ENCODE measurements at regions not wholly inside any gene's neighbourhood (a gene's known extent, or its start where the extent isn't known, plus 50 kb on each side); places are given as distances from the start of the nearest gene placed in this dataset.

GRCh38 chr7:116153050-116153449 is 57.3 kb upstream of the TES start:
- TF ChIP-seq POLR2A (IDR thresholded peaks at IDR 0.05; ENCODE audit: low read length) (no peak), GATA1 (IDR thresholded peaks at IDR 0.05; ENCODE audit: low read depth, low read length) (no peak)
